GM18511 (cell line): ENCODE measurements at regions not wholly inside any gene's neighbourhood (a gene's known extent, or its start where the extent isn't known, plus 50 kb on each side); places are given as distances from the start of the nearest gene placed in this dataset.
"Not testable (repeated sequence)": the region's sequence is repeated elsewhere in the genome, so short reads cannot be mapped to it uniquely, and the experiment has no call there.

ENCODE experiments used
- ATAC-seq: cut with Tn5 transposase; IDR thresholded peaks from one replicate; pipeline ENCODE4 v1.9.1; 2021; ENCODE audit warnings: mild to moderate bottlenecking, moderate library complexity; ENCODE audit not compliant: unreplicated experiment

DNA sequence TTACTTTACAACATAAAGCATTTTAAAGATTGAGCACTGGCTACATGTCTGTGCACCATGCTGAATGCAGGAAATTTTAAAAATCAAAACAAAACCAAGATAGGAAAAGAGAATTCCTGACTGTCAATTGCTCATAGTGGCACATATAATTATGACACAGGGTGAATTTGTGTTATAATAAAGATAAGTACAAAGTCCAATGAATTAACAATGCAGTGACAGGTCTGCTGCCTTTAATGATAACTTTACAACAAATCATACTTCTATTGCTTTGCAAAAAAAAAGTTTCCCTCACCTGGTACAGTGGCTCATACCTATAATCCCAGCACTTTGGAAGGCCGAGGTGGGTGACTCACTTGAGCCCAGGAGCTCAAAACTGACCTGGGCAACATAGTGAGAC, 93.8 kb upstream of the OSBPL8 start:
- no peak for ATAC-seq

DNA sequence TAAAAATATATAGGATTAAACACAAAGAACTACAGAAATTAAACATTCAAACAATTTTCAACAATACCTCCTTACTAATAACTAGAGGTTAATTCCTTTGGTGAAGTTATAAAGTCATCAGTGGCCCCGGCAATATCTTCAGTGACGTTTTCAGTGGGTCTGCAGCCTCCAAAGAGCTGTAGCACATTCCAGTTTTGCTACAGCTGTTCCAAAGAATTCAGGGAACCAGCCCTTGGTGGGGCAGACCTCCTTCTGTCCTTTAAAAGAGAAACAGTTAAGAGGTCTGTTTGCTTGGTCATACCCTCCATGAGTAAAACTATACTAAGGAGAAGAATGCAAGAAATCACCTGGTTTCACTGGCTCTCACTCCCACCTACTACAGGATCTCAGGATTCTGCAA, 99.2 kb upstream of the ZDHHC17 start:
- no peak for ATAC-seq

DNA sequence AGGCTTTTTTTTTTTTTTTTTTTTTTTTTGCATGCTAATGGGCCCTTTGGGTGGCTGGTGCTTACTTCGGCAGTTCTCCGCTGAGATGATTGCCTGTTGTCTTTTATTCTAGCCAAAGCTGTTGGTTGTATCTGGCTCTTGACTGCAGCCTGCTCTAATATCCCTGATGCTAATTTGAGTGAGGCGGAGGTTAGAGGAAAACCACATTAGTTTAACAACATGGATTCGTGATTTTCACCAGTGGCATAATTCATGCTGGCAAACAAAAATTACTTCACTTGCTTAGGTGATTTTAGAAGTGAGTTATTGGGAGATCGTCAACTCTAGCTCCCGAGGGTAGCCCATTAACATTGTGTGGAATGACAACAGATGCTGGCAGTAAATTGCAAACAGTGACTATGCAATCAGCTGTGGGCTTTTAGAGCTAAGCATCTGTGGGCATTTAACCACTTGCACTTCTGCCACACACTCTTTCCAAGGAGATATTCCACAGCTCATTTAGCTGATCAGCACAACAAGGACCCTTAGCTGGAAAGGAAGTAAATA, 97.6 kb upstream of the ZDHHC17 start:
- no peak for ATAC-seq

DNA sequence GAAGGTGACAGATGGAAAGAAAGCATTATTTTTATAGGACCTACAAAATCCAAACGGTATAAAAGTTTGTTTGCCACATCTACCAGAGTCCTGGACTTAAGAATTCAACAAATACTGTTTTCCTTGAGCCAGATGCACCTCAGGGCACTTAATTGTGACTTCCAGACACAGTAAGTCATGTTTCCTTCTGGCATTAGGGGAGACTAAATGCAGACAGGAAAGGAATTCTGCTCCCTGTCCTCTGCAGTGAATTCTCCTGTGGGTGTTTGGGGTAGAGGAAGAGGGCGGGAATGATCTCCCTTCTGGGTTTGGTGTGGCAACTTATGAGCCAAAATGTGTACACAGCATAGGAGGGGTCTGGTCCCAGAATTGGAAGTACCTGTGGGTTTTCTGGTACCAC, 93.9 kb upstream of the ZDHHC17 start:
- no peak for ATAC-seq

DNA sequence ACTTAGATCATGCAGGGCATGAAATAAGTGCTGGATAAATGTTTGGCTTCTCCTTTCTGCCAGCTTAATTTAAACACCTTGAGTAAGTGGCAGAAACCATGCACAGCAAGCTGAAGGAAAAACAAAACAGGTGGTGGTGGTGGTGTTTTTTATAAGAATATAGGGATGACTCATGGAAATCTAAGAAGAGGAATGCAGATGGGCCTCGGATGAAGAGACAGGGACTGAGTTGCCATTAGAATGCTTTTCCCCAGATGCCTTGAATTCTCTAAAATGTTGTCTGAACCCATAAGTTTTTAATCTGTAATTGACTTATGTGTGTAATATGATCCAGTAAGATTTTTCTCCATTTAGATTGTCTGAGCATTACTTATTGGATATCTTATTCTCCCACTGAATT, 93.1 kb upstream of the ZDHHC17 start:
- no peak for ATAC-seq

DNA sequence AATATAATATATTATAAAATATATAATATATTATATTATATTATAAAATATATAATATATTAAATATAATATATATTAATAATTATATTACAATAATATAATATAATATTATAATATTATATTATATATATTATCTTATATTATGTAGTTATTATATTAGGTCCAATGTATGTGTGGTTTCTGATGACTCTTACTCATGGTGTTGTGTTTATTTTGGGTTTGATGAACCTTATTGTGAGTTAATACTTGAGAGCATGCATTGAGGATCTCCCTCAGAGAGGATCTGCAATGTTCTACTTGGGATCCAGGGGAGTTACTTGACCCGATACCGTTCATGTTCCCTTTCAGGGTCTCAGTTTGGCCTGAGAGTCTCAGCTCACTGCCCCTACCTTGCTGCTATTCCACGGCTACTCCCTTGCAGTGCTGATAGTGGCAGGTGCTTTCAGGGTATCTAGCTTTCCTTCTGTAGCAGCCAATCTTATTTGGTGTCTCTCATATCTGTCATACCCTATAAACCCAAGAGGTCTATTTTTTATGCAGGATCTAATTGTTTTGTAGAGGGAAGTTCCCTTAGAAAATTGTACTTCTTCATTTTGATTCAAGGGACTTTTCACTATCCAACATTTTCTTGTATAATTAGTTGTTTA, 89.1 kb upstream of the ZDHHC17 start:
- no peak for ATAC-seq

DNA sequence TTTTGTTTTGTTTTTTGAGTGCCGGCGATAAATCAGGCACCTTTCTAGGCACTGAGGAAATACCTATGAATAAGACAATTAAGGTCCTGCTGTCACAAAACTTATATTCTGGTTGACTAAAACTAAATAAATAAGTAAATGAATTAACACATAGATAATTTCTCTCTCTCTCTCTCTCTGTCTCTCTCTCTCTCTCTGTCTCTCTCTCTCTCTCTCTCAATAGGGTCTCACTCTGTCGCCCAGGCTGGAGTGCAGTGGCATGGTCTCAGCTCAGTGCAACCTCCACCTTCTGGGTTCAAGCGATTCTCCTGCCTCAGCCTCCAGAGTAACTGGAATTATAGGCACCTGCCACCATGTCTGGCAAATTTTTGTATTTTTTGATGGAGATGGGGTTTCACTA, 87.7 kb upstream of the ZDHHC17 start:
- not testable (repeated sequence) for ATAC-seq

DNA sequence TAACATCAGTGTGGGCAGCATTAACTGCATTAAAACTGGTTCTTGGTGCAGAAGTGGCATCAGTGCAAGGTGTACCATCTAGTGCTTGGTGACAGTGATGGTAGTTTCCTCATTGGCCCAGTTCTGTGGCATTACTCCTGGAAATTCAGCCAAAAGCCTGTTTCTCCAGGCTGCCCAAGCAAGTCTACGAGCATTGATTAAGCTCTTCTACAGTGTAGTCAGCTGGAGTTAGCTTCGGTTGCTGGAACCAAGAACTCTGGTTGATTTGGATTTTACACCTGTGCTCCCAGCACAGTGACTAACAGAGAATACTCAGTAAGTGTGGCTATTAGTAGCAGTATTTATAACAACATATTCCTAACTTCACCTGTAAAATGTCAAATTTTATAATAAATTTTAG, 84.9 kb upstream of the ZDHHC17 start:
- ATAC-seq: no peak

DNA sequence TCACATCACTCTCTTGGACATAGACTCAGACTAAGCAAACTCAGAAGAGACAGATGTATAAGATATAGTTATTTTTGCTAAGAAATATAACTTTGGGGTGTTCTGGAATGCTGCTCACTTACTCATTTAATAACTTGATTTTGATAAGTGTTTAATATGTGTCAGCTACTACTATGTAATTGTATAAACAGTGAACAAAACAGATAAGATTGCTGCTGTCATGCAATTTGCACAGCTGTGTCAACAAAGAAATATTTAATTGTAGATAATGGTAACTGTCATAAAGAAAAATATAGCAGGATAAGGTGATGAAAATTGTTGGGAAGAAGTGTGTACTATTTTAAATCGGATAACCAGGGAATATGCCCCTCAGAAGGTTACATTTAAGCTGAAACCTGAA, 84.1 kb upstream of the ZDHHC17 start:
- ATAC-seq: no peak

DNA sequence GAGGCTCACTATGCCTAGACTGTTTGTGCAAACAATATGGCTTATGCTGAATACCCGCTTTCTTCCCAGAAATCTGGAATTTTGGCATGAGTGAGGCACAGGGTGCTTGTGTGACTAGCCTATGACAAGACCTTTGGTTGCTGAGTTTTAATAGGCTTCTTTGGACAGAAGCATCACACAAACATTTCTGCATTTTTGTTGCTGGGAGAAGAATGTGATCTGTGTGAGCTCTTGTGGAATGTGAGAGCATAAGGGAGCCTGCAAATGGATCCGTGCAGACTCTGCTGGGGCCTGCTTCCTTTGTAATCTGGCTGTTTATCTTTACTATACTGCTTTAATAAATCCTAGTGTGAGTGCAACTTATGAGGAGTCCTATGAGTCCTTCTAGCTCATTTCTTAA, 83.0 kb upstream of the ZDHHC17 start:
- ATAC-seq: no peak

DNA sequence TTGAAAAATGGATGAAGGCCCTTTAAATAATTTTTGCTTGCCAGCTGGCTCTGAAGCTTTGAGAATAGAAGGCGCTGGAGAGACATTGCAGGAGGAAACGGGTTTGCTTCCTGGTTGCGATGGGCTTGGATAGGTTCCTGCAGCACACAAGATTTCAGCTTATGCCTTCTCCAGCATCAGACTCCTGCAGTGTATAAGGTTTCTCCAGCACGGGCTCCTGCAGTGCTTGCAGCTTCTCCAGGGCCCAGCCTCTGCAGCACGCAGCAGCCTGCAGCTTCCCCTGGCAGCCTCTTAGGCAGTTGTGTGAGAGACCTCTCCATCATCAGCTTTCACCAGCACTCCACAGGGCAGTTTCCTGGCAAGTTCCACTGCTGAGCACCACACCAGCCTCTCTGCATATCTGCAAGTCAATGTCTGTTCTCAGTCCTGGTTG, 78.7 kb upstream of the ZDHHC17 start:
- ATAC-seq: no peak

DNA sequence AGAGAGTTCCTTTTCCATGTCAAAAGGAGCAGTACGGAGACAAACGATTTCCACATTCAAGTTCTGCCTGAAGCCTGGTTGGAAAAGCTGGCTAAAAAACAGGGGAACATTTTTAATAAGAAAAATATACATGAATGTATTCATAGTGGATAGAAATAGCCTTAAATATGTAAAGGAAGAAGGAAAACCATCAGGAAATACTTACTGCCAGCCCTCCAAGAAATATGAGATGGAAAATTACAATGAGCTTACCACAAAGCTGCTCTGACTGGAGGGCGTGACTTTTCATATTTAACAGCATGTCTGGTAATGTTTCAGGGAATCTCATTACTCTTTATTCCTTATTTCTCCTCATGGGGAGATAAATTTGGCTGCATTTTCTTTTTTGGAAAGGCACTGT, 75.9 kb upstream of the ZDHHC17 start:
- ATAC-seq: no peak

DNA sequence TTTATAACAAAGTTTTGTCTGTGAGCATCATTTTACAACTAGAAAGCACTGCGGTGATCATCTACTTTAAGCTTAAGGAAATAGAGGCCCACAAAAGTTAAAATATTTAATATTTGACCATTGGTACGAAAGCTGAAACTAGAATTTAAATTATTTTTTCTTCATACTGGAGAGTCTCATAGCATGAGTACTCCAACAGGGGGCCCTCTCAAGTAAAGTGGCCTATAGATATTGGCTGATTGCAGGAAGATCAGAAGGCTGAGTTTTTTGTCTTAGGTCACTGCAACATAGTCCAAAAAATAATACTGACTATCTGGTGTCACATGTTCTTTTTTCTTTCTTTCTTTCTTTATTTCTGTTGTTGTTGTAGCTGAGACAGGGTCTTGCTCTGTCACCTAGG, 75.3 kb upstream of the ZDHHC17 start:
- no peak for ATAC-seq

DNA sequence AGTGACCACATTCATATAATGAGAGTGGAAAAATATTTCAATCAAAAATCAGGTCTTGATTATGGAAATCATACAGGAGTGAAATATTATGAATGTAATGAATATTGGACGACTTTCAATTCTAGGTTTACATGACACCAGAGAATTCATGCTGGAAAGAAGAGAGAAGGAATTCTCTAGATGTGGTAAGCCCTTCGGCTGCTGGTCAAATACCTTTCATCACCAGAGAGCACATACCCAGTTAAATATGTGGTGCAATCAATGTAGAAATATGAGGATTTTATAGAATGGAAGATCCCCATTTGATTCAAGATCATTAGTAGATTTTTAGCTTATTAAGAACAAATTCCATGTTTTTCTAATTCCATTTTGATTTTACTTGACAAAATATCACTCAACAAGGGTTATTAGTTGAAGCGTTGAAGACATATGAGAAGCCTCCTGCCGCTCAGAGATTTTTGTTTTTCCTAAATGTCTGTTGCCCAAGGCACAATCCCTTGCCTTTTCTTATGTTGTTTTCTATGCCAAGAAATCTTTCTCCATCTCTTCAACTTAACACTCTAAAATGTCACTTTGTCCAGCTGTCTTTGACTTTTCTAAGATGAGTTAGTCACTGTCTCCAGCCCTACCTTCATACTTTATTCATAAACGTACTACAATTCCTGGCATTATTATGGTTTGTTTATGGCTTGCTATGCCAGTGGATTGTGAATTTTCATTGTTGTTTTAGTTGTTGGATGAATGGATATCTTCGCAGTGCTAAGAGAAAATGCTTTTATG, 72.8 kb upstream of the ZDHHC17 start:
- ATAC-seq: no peak

DNA sequence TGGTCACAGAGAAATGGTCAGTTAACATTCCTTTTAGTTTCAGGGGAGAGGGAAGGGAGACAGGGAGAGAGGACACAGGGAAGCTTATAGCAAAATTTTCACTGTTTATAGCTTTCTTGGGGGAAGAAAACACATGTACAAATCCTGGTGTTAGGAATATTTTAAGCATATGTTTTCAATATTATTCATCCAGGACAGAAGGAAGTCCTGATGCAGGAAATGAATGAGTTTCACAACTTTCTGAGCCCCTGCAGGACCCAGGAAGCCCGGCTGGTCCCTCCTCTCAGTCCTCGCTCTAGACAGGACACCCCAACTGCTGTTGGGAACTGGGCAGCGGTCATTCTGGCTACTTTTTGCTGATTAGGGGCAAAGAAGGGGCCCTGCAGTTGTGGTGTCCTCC, 71.1 kb upstream of the ZDHHC17 start:
- no peak for ATAC-seq

DNA sequence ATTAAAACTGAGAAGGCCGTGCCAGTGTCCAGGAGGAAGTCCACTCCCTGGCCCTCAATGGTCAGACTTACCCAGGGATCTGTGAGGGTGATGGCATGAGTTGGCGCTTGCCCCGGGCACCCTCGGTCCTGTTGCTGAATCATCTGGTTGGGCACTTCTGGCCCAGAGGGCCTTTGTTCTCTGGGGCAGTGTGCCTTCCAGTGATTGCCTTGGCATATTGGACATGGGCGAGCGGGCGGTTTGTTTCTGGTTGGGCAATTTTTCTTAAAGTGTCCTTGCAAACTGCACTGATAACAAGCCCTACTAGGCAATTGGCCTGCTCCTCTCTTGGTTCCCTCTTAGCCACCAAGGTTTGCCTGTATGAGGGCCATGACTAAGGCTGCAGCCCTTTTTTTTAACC, 69.5 kb upstream of the ZDHHC17 start:
- no peak for ATAC-seq

DNA sequence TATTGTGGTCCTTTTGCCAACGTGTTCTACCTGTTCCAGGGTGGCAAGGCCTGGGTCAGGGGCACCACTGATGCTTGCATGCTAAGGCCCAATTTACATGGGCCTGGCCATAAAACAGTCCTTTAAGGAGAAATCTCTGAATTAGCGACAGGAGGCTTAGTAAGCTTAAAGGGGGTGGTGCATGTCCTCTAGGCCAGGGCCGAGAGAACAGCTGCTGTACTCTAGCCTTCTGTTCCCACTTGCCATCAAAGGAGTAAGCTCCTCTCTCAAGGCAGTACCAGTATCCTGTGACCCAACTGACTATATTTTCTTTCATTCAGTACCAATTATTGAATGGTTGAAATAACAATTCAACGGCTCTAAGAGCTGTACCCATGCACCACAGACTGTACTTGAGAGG, 67.7 kb upstream of the ZDHHC17 start:
- no peak for ATAC-seq

DNA sequence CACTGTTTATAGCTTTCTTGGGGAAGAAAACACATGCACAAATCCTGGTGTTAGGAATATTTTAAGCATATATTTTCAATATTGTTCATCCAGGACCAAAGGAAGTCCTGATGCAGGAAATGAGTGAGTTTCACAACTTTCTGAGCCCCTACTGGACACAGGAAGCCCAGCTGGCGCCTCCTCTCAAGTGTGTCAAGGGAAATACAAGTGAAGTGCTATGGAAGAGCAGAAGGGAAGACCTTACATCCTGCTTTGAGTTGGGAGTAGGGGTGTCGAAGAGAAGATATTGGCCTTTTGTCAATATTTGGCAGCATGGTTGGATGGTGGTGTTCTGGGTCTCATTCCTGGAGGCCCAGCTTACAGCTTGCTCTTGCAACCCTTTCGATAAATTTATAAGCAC, 66.1 kb upstream of the ZDHHC17 start:
- no peak for ATAC-seq

DNA sequence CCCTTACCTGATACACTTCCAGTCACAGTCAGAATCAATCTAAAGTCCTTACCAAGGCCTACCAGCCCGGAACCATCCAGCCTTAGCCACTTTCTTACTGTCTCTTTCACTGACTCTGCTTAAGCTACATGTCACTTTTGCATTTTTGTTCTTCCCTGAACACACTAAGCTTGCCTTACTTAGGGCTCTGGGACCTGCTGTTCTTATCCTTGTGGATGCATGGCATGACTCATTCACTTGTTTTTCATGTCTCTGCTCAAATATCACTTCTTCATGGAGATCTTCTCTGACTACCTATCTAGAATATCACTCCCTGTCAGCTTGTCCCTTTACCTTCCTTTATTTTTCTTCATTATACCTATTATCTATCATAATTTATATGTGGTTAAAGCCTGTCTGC, 65.6 kb upstream of the ZDHHC17 start:
- no peak for ATAC-seq

DNA sequence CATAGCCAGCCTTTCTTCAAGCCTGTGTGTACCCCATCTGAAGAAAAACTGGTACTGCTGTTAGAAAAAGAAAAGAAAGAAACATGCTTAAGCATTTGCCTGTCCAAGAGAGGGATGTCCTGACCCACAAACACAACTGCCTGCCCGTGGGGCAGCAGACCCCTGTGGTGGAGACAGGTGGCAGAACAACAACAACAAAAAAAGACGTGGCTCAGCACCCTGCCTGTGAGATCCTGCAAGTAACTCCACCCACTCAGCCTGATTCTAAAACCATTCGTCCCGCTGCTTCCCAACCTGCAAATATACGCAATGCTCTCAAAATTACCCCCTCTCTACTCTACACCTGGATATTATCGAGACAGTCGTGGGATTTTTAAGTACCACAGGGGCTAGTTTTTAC, 64.9 kb upstream of the ZDHHC17 start:
- no peak for ATAC-seq

DNA sequence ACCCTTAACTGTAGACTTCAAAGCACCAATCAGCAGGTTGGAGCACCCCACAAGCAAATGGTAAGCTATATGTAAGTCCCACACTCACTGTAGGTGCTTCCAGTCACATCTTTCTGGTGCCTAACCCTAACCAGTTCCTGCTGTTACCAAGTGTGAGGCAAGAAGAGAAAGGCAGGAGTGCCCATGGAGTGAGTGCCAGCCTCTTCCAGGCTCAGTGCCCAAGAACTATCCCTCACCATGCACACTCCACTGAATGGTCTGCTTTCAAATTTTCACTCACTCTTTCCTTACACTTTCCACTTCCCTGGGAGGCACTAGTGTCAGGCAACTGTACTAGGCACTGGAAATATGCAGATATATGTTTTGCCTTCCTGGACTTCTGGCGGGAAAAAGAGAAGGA, 62.2 kb upstream of the ZDHHC17 start:
- ATAC-seq: no peak

DNA sequence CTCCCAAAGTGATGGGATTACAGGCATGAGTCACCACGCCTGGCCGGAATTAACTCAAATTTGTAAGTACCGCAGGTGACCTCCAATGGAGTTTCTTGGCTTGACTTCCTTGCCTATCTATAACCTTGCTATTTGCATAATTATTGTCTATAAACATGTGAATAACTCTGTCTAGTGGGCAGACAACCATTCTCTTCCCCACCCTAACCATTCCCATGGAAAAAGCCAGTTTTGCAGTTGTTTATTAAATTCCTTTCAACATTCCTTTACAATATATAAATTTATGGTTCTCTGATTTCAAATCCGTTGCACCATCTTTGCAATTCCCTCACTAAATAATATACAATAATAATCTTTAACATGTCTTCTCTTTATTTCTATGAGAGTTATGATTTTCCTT, 61.0 kb upstream of the ZDHHC17 start:
- no peak for ATAC-seq

DNA sequence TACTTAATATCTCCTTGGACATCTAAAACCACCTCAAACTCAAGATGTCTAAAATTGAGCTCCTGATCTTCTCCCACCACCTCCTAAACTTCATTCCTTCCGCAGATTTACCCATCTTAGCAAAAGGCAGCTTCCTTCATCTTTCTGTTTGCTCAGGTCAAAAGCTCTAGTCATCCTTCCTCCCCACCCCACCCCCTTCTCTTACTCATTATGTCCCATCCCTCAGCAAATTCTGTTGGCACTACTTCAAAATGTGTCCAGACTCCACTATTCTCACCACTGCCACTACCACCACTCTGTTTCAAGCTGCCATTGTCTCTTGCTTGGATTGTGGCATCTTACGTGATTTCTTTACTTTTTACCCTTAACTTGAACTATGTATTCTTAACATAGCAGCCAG, 59.2 kb upstream of the ZDHHC17 start:
- no peak for ATAC-seq
